Stimulated activated CD4-positive, alpha-beta T cell treated with anti-CD3 and anti-CD28 coated beads, Interleukin-1b, Interleukin-23, amount 100 ng/mL, for 48 hours (primary cell): ENCODE measurements at regions not wholly inside any gene's neighbourhood (a gene's known extent, or its start where the extent isn't known, plus 50 kb on each side); places are given as distances from the start of the nearest gene placed in this dataset.
"Not testable (repeated sequence)": the region's sequence is repeated elsewhere in the genome, so short reads cannot be mapped to it uniquely, and the experiment has no call there.

ENCODE experiments used
- DNase-seq: peaks from one replicate; pipeline ENCODE4 v3.0.0-alpha.2; 2020

- no peak for DNase-seq
These were observed 215.9 kb downstream of the RNF152 start for GRCh38 chr18:61676773-61677434.

GRCh38 chr18:61669320-61669719 is 223.5 kb downstream of the RNF152 start:
- DNase-seq, result no peak

- no peak for DNase-seq
These were observed 225.8 kb downstream of the RNF152 start for GRCh38 chr18:61666876-61667590.

- no peak for DNase-seq
These were observed 228.3 kb downstream of the RNF152 start for GRCh38 chr18:61664419-61665084.

- no peak for DNase-seq
These were observed 230.1 kb downstream of the RNF152 start for GRCh38 chr18:61662726-61663125.

- no peak for DNase-seq
These were observed 234.4 kb downstream of the RNF152 start for GRCh38 chr18:61658431-61658830.

GRCh38 chr18:61657066-61657732 is 235.6 kb downstream of the RNF152 start:
- DNase-seq, result no peak

- DNase-seq, result no peak
These were observed 237.2 kb downstream of the RNF152 start for GRCh38 chr18:61655630-61656029.

- DNase-seq, result no peak
These were observed 238.8 kb downstream of the RNF152 start for GRCh38 chr18:61653823-61654551.

- no peak for DNase-seq
These were observed 240.9 kb downstream of the RNF152 start for GRCh38 chr18:61651880-61652268.

- DNase-seq, result no peak
These were observed 241.5 kb downstream of the RNF152 start for GRCh38 chr18:61651145-61651879.

- DNase-seq, result no peak
These were observed 248.7 kb downstream of the RNF152 start for GRCh38 chr18:61643884-61644647.

GRCh38 chr18:61639886-61640285 is 252.9 kb downstream of the RNF152 start:
- DNase-seq, result no peak

GRCh38 chr18:61637905-61638595 is 254.8 kb downstream of the RNF152 start:
- no peak for DNase-seq

- no peak for DNase-seq
These were observed 255.5 kb downstream of the RNF152 start for GRCh38 chr18:61637319-61637718.

GRCh38 chr18:61635901-61636528 is 256.8 kb downstream of the RNF152 start:
- peak; percentile 39 for DNase-seq

GRCh38 chr18:61628085-61628484 is 264.7 kb downstream of the RNF152 start:
- DNase-seq, result no peak

- not testable (repeated sequence) for DNase-seq
These were observed 268.2 kb downstream of the RNF152 start for GRCh38 chr18:61624631-61625030.

- DNase-seq, result no peak
These were observed 273.0 kb downstream of the RNF152 start for GRCh38 chr18:61619783-61620182.

GRCh38 chr18:61618816-61619215 is 274.0 kb downstream of the RNF152 start:
- no peak for DNase-seq
